ENCODE measurements at regions not wholly inside any gene's neighbourhood (a gene's known extent, or its start where the extent isn't known, plus 50 kb on each side); places are given as distances from the start of the nearest gene placed in this dataset.
"Not testable (repeated sequence)": the region's sequence is repeated elsewhere in the genome, so short reads cannot be mapped to it uniquely, and the experiment has no call there.

- no peak overlapping the region for H3K9ac ChIP-seq (ENCODE audit: low read length)
- H3K27me3 ChIP-seq (ENCODE audit: control insufficient read depth, insufficient read depth, low read length), result no peaks in the 10 kb centered on the region
- no peak overlapping the region for H3K27ac ChIP-seq (ENCODE audit: low read length)
Observed at GRCh38 chr3:162626172-162626571, 1129.6 kb downstream of the OTOL1 start.

DNA sequence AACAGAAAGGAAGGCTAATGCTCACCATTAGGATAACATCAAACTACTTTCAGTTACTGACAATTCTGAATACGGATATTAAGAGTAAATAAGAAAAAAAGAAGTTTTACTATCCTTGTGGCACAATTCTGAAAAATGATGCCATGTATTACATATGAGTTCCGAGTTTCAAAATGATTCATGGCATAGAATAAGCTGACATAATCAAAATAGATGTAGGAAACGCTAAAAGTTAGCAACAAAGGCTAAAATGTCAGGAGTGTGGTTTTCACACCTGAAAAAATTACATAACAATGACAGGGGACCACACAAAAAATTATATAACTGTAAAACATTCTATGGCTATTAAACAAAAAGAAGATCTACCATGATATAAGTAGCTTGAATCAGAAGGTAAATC, 1131.9 kb downstream of the OTOL1 start:
- Histone ChIP-seq H3K4me3 (ENCODE audit: low read length) (no peak overlapping the region), H3K4me1 (ENCODE audit: control insufficient read depth, low read depth, low read length) (no peaks in the 10 kb centered on the region), H3K27ac (ENCODE audit: low read length) (no peak overlapping the region), H3K27me3 (ENCODE audit: control insufficient read depth, insufficient read depth, low read length) (no peaks in the 10 kb centered on the region), H3K36me3 (ENCODE audit: control insufficient read depth, low read depth, low read length) (no peaks in the 10 kb centered on the region), H3K9ac (ENCODE audit: low read length) (no peak overlapping the region), H3K9me3 (ENCODE audit: control insufficient read depth, low read depth, low read length) (no peaks in the 10 kb centered on the region)

More at GRCh38 chr3:162626172-162626571, 1129.6 kb downstream of the OTOL1 start:
- Histone ChIP-seq H3K4me1 (ENCODE audit: control insufficient read depth, low read depth, low read length) (no peaks in the 10 kb centered on the region), H3K4me3 (ENCODE audit: low read length) (no peak overlapping the region), H3K36me3 (ENCODE audit: control insufficient read depth, low read depth, low read length) (no peaks in the 10 kb centered on the region), H3K9me3 (ENCODE audit: control insufficient read depth, low read depth, low read length) (no peaks in the 10 kb centered on the region)

DNA sequence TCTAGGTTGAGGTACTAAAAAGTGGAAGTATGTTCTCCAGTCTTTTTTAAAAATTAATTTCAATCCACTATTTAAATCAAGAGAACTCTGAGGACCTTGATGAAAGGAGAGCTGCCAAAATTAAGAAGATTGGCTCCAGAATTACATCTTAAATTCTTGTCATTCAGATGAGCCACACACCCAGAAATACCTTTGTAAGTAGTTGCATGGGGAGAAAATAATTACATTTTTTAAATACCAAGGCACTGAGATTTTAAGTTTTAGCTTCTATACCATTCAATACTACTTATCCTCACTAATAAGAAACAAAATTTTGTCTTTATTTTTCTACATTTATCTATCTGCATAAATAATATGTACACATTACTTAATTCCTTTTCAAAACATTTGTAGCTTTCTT, 1132.8 kb downstream of the OTOL1 start:
- no peaks in the 10 kb centered on the region for H3K27me3 ChIP-seq (ENCODE audit: control insufficient read depth, insufficient read depth, low read length)
- H3K4me1 ChIP-seq (ENCODE audit: control insufficient read depth, low read depth, low read length), result no peaks in the 10 kb centered on the region
- H3K36me3 ChIP-seq (ENCODE audit: control insufficient read depth, low read depth, low read length), result no peaks in the 10 kb centered on the region
- no peak overlapping the region for H3K27ac ChIP-seq (ENCODE audit: low read length)
- H3K9me3 ChIP-seq (ENCODE audit: control insufficient read depth, low read depth, low read length), result no peaks in the 10 kb centered on the region
- H3K4me3 ChIP-seq (ENCODE audit: low read length), result no peak overlapping the region
- no peak overlapping the region for H3K9ac ChIP-seq (ENCODE audit: low read length)

- H3K9me3 ChIP-seq (ENCODE audit: control insufficient read depth, low read depth, low read length), result peaks cover under 1% of the 10 kb centered on the region
- no peaks in the 10 kb centered on the region for H3K4me1 ChIP-seq (ENCODE audit: control insufficient read depth, low read depth, low read length)
- no peaks in the 10 kb centered on the region for H3K27me3 ChIP-seq (ENCODE audit: control insufficient read depth, insufficient read depth, low read length)
- no peak overlapping the region for H3K4me3 ChIP-seq (ENCODE audit: low read length)
- H3K36me3 ChIP-seq (ENCODE audit: control insufficient read depth, low read depth, low read length), result no peaks in the 10 kb centered on the region
- H3K9ac ChIP-seq (ENCODE audit: low read length), result no peak overlapping the region
- H3K27ac ChIP-seq (ENCODE audit: low read length), result no peak overlapping the region
Observed at GRCh38 chr3:162632672-162633071, 1136.1 kb downstream of the OTOL1 start.

- H3K27me3 ChIP-seq (ENCODE audit: control insufficient read depth, insufficient read depth, low read length); H3K4me1 ChIP-seq (ENCODE audit: control insufficient read depth, low read depth, low read length); H3K9me3 ChIP-seq (ENCODE audit: control insufficient read depth, low read depth, low read length); H3K36me3 ChIP-seq (ENCODE audit: control insufficient read depth, low read depth, low read length); H3K27ac ChIP-seq (ENCODE audit: low read length); H3K9ac ChIP-seq (ENCODE audit: low read length); H3K4me3 ChIP-seq (ENCODE audit: low read length): not testable (repeated sequence)
Observed at GRCh38 chr3:162640208-162640607, 1143.6 kb downstream of the OTOL1 start.

- no peaks in the 10 kb centered on the region for H3K36me3 ChIP-seq (ENCODE audit: control insufficient read depth, low read depth, low read length)
- no peaks in the 10 kb centered on the region for H3K4me1 ChIP-seq (ENCODE audit: control insufficient read depth, low read depth, low read length)
- H3K4me3 ChIP-seq (ENCODE audit: low read length), result no peak overlapping the region
- no peaks in the 10 kb centered on the region for H3K27me3 ChIP-seq (ENCODE audit: control insufficient read depth, insufficient read depth, low read length)
- no peak overlapping the region for H3K27ac ChIP-seq (ENCODE audit: low read length)
- no peak overlapping the region for H3K9ac ChIP-seq (ENCODE audit: low read length)
- H3K9me3 ChIP-seq (ENCODE audit: control insufficient read depth, low read depth, low read length), result peaks cover 7% of the 10 kb centered on the region
Observed at GRCh38 chr3:162641317-162641716, 1144.7 kb downstream of the OTOL1 start.

DNA sequence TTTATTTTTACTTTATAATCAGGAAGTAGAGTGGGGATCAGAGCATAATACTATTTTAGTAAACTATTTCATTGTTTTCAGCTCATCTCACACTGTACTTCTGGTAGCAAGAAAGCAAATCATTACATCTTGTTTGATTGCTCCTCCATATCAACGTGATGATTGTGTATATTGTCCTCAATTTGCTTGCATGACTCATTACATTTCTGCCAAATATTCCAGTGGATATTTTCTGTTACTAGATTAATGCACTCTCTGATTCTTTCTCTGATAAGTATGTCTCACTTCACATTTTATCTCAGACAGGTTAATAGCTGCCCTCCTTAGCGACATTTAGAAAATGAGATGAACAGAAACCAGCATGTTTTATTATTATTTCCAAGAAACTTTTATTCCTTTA, 1145.3 kb downstream of the OTOL1 start:
- Histone ChIP-seq H3K4me3 (ENCODE audit: low read length) (no peak overlapping the region), H3K27me3 (ENCODE audit: control insufficient read depth, insufficient read depth, low read length) (no peaks in the 10 kb centered on the region), H3K4me1 (ENCODE audit: control insufficient read depth, low read depth, low read length) (no peaks in the 10 kb centered on the region), H3K9ac (ENCODE audit: low read length) (no peak overlapping the region), H3K36me3 (ENCODE audit: control insufficient read depth, low read depth, low read length) (no peaks in the 10 kb centered on the region), H3K9me3 (ENCODE audit: control insufficient read depth, low read depth, low read length) (peaks cover 11% of the 10 kb centered on the region), H3K27ac (ENCODE audit: low read length) (no peak overlapping the region)

DNA sequence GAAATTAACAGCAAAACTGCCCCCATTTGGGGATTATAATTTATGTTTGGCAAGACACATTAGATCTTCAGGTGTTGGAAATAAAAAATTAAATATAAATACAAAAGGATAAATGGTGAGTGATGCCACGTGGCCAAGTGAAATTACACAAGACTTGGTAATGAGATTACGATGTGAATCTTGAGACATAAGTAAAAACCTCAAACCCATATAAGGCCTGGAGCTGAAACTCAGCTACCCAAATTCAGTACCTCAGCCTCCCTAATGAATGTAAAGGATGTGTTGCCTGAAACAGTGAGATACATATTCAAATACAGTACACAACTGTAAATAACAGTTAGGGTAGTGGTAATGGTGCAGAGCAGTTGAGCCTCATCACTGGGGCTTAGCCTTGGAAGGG, 1146.6 kb downstream of the OTOL1 start:
- Histone ChIP-seq H3K4me3 (ENCODE audit: low read length) (no peak overlapping the region), H3K27ac (ENCODE audit: low read length) (no peak overlapping the region), H3K27me3 (ENCODE audit: control insufficient read depth, insufficient read depth, low read length) (no peaks in the 10 kb centered on the region), H3K9me3 (ENCODE audit: control insufficient read depth, low read depth, low read length) (peaks cover 18% of the 10 kb centered on the region), H3K4me1 (ENCODE audit: control insufficient read depth, low read depth, low read length) (no peaks in the 10 kb centered on the region), H3K9ac (ENCODE audit: low read length) (no peak overlapping the region), H3K36me3 (ENCODE audit: control insufficient read depth, low read depth, low read length) (no peaks in the 10 kb centered on the region)

DNA sequence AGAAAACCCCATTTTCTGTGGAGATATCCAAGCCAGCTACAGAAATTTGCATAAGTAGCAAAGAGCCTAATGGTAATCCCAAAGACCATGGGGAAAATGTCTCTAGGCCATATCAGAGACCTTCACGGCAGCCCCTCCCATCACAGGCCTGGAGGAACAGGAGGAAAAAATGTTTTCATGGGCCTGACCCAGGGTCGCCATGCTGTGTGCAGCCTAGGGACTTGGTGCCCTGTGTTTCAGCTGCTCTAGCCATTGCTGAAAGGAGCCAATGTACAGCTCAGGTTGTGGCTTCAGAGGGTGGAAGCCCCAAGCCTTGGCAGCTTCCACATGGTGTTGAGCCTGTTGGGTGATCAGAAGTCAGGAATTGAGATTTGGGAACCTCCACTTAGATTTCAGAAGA, 1150.7 kb downstream of the OTOL1 start:
- no peak overlapping the region for H3K27ac ChIP-seq (ENCODE audit: low read length)
- no peaks in the 10 kb centered on the region for H3K36me3 ChIP-seq (ENCODE audit: control insufficient read depth, low read depth, low read length)
- peaks cover 15% of the 10 kb centered on the region for H3K9me3 ChIP-seq (ENCODE audit: control insufficient read depth, low read depth, low read length)
- no peaks in the 10 kb centered on the region for H3K27me3 ChIP-seq (ENCODE audit: control insufficient read depth, insufficient read depth, low read length)
- no peaks in the 10 kb centered on the region for H3K4me1 ChIP-seq (ENCODE audit: control insufficient read depth, low read depth, low read length)
- H3K9ac ChIP-seq (ENCODE audit: low read length), result no peak overlapping the region
- no peak overlapping the region for H3K4me3 ChIP-seq (ENCODE audit: low read length)

GRCh38 chr3:162658003-162658402, 1161.4 kb downstream of the OTOL1 start:
- Histone ChIP-seq H3K36me3 (ENCODE audit: control insufficient read depth, low read depth, low read length) (no peaks in the 10 kb centered on the region), H3K4me1 (ENCODE audit: control insufficient read depth, low read depth, low read length) (no peaks in the 10 kb centered on the region), H3K9ac (ENCODE audit: low read length) (no peak overlapping the region), H3K4me3 (ENCODE audit: low read length) (no peak overlapping the region), H3K27ac (ENCODE audit: low read length) (no peak overlapping the region), H3K27me3 (ENCODE audit: control insufficient read depth, insufficient read depth, low read length) (no peaks in the 10 kb centered on the region), H3K9me3 (ENCODE audit: control insufficient read depth, low read depth, low read length) (peaks cover 5% of the 10 kb centered on the region)

DNA sequence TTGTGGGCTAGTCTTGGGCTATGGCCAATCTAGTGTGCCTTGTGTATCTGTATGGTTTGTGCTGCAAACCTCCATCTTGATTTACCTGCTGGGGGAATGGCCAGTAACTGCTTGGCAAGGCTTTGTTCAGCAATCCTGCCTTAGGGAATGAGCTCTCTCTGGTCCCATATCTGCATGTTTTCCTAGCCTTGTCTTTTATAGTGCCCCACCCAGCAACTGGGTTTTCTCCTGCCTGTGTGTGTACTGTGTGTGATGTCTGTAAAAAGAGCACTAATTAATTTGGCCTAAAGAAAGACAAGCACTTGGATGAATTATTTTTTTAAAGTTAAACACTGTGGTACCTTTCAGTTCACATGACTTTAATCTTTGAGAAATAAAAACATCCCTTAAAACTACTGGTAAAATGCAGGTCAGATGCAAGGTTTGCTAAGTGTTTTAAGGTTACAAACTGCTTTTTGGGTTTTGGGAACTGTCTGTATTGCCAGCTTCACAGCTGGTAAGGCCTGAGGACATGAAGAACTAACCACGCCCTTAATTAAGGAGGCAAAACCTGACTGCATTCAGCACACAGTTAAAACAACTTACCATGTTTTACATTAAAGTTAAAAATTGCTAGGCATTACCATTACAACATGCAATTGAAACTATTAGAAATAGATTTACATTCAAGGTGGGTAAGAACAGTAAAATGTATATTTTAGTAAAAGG, 1169.2 kb downstream of the OTOL1 start:
- H3K27ac ChIP-seq (ENCODE audit: low read length), result no peak overlapping the region
- H3K4me1 ChIP-seq (ENCODE audit: control insufficient read depth, low read depth, low read length), result no peaks in the 10 kb centered on the region
- no peaks in the 10 kb centered on the region for H3K36me3 ChIP-seq (ENCODE audit: control insufficient read depth, low read depth, low read length)
- no peak overlapping the region for H3K4me3 ChIP-seq (ENCODE audit: low read length)
- no peaks in the 10 kb centered on the region for H3K9me3 ChIP-seq (ENCODE audit: control insufficient read depth, low read depth, low read length)
- no peaks in the 10 kb centered on the region for H3K27me3 ChIP-seq (ENCODE audit: control insufficient read depth, insufficient read depth, low read length)
- no peak overlapping the region for H3K9ac ChIP-seq (ENCODE audit: low read length)

DNA sequence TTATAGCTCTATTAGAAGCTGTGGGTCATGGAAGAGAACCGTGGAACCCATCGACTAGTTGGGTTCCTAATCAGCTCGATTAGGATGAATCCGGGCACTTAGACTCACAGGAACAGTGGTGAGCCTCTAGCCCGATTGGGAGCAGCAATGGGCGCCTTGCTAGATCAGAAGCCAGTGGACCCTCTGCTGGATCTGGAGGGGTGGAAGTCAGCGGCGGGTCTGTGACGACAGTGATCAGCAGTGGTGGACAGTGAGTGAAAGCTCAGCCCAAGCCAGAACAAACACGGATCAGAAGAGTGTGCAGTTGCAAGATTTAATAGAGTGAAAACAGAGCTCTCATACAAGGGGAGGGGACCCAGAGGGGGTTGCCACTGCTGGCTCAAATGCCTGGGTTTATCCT, 1170.2 kb downstream of the OTOL1 start:
- Histone ChIP-seq H3K27me3 (ENCODE audit: control insufficient read depth, insufficient read depth, low read length) (no peaks in the 10 kb centered on the region), H3K27ac (ENCODE audit: low read length) (no peak overlapping the region), H3K4me3 (ENCODE audit: low read length) (no peak overlapping the region), H3K36me3 (ENCODE audit: control insufficient read depth, low read depth, low read length) (no peaks in the 10 kb centered on the region), H3K4me1 (ENCODE audit: control insufficient read depth, low read depth, low read length) (no peaks in the 10 kb centered on the region), H3K9me3 (ENCODE audit: control insufficient read depth, low read depth, low read length) (no peaks in the 10 kb centered on the region), H3K9ac (ENCODE audit: low read length) (no peak overlapping the region)

Data from iPS-18a (cell line).